Keratinocyte (primary cell): ENCODE measurements at regions not wholly inside any gene's neighbourhood (a gene's known extent, or its start where the extent isn't known, plus 50 kb on each side); places are given as distances from the start of the nearest gene placed in this dataset.

Experiments
- DNase-seq: peaks from one replicate; pipeline ENCODE4 v3.0.0-alpha.2; 2011; ENCODE audit warnings: low read depth, missing footprints, low spot score
- FAIRE-seq: peaks from 2 replicates; lab custom pipeline; 2011; peaks lifted over from hg19 to GRCh38; lab: Jason Lieb, UNC
- H2AFZ ChIP-seq: 2 replicates; pipeline ENCODE4 v1.6.0; 2012; ENCODE audit warnings: low read length, control low read depth, inconsistent platforms; ENCODE audit not compliant: control insufficient read depth
- H3K27ac ChIP-seq: 2 replicates; pipeline ENCODE4 v1.5.1; 2011; ENCODE audit warnings: low read length; ENCODE audit not compliant: control insufficient read depth, insufficient read depth
- H3K27me3 ChIP-seq: 3 replicates; pipeline ENCODE4 v1.6.0; 2011; ENCODE audit warnings: low read length; ENCODE audit not compliant: control insufficient read depth, insufficient read depth; ENCODE audit errors: extremely low read depth
- H3K36me3 ChIP-seq, 2 experiments: 2 replicates in 1 of 2; 3 replicates in 1 of 2; pipeline ENCODE4 v1.5.1; 2011; ENCODE audit warnings: low read length in 2 of 2, mild to moderate bottlenecking in 1 of 2; ENCODE audit not compliant: control insufficient read depth in 2 of 2, insufficient read depth in 2 of 2; ENCODE audit errors: extremely low read depth in 1 of 2
- H3K4me1 ChIP-seq: 3 replicates; pipeline ENCODE4 v1.5.1; 2011; ENCODE audit warnings: low read length; ENCODE audit not compliant: control insufficient read depth, insufficient read depth; ENCODE audit errors: extremely low read depth
- H3K4me2 ChIP-seq: 3 replicates; pipeline ENCODE4 v1.6.0; 2011; ENCODE audit warnings: low read depth, low read length; ENCODE audit not compliant: control insufficient read depth, insufficient read depth; ENCODE audit errors: extremely low read depth
- H3K4me3 ChIP-seq, 3 experiments: fragments of 200-600 bp in 1 of 3; sonication (generic) in 1 of 3; 2 replicates in 2 of 3; 3 replicates in 1 of 3; pipeline ENCODE4 v1.5.1; 2011 to 2016; ENCODE audit warnings: low read length in 3 of 3, mild to moderate bottlenecking in 3 of 3, control low read depth in 2 of 3, inconsistent platforms in 1 of 3, low read depth in 1 of 3, mixed read lengths in 1 of 3, mixed run types in 1 of 3, moderate library complexity in 1 of 3; ENCODE audit not compliant: control insufficient read depth in 2 of 3, insufficient read depth in 2 of 3; ENCODE audit errors: extremely low read depth in 1 of 3
- H3K79me2 ChIP-seq: 2 replicates; pipeline ENCODE4 v1.6.0; 2012; ENCODE audit warnings: low read length; ENCODE audit not compliant: control insufficient read depth, insufficient read depth
- H3K9ac ChIP-seq: 3 replicates; pipeline ENCODE4 v1.6.0; 2011; ENCODE audit warnings: low read length; ENCODE audit not compliant: control insufficient read depth, insufficient read depth; ENCODE audit errors: extremely low read depth
- H3K9me1 ChIP-seq: 3 replicates; pipeline ENCODE4 v1.6.0; 2011; ENCODE audit warnings: low read length; ENCODE audit not compliant: control insufficient read depth, insufficient read depth; ENCODE audit errors: extremely low read depth
- H3K9me3 ChIP-seq: 2 replicates; pipeline ENCODE4 v1.5.1; 2012; ENCODE audit warnings: low read depth, low read length; ENCODE audit not compliant: control insufficient read depth
- H4K20me1 ChIP-seq: 3 replicates; pipeline ENCODE4 v1.6.0; 2011; ENCODE audit warnings: low read length; ENCODE audit not compliant: control insufficient read depth, insufficient read depth; ENCODE audit errors: extremely low read depth
- EZH2 ChIP-seq: IDR thresholded peaks from one replicate; pipeline ENCODE4 v1.6.1; 2012; ENCODE audit warnings: inconsistent platforms, mild to moderate bottlenecking, low read length, moderate library complexity
- dilution Hi-C: fragments of 300-500 bp; cut with MboI; formaldehyde crosslinking; loops from one replicate; pipeline ENCODE4 v1.7.0; 2020; ENCODE audit warnings: low sequenced_read_pairs; ENCODE audit not compliant: extremely low pct_ligation_motif_present
- TF ChIP-seq, protein P1 (sequence below), 3 experiments: IDR thresholded peaks in 1 of 3; conservative IDR thresholded peaks in 1 of 3; optimal IDR thresholded peaks in 1 of 3; 2 replicates in 2 of 3; 3 replicates in 1 of 3; pipeline versions ENCODE3 to v1.5.1; 2011; ENCODE audit warnings: low read length in 3 of 3, mild to moderate bottlenecking in 3 of 3, moderate library complexity in 2 of 3, control low read depth in 1 of 3, inconsistent platforms in 1 of 3; ENCODE audit not compliant: insufficient read depth in 2 of 3; ENCODE audit errors: extremely low read depth in 1 of 3

DNA sequence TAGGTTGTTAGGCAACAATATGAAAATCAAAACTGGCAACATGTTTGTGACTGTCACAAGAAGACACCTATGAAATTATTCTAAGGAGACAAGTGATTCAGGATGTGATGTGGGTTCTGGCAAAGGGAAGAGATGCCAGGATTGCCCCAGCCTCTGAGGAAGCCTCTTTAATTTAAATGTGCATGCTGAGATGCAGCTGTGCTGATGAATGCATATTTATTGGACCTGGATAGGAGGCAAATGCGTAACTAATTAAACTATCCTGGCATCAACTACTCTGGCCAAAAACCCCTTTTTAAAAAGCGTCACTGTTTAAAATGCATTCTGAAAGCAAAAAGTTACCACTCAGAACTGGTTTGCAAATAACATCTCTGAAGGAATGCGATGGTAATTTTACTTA lies 176.5 kb upstream of the DPH6 start:
- H3K4me2 ChIP-seq = no peak overlapping the region
- H3K9ac ChIP-seq = no peak overlapping the region
- no peak overlapping the region for H2AFZ ChIP-seq
- TF ChIP-seq, protein P1, sequence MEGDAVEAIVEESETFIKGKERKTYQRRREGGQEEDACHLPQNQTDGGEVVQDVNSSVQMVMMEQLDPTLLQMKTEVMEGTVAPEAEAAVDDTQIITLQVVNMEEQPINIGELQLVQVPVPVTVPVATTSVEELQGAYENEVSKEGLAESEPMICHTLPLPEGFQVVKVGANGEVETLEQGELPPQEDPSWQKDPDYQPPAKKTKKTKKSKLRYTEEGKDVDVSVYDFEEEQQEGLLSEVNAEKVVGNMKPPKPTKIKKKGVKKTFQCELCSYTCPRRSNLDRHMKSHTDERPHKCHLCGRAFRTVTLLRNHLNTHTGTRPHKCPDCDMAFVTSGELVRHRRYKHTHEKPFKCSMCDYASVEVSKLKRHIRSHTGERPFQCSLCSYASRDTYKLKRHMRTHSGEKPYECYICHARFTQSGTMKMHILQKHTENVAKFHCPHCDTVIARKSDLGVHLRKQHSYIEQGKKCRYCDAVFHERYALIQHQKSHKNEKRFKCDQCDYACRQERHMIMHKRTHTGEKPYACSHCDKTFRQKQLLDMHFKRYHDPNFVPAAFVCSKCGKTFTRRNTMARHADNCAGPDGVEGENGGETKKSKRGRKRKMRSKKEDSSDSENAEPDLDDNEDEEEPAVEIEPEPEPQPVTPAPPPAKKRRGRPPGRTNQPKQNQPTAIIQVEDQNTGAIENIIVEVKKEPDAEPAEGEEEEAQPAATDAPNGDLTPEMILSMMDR (optimal IDR thresholded peaks at IDR 0.05 in 1 of 3, IDR thresholded peaks at IDR 0.05 in 1 of 3, conservative IDR thresholded peaks at IDR 0.05 in 1 of 3; ENCODE audit: extremely low read depth in 1 of 3, insufficient read depth in 2 of 3, low read length in 3 of 3) = no peak
- TF ChIP-seq EZH2 = no peak
- H3K9me1 ChIP-seq = no peaks in the 10 kb centered on the region
- H3K4me1 ChIP-seq = peaks cover 8% of the 10 kb centered on the region
- no peak overlapping the region for H3K4me3 ChIP-seq
- H3K27ac ChIP-seq = no peak overlapping the region
- DNase-seq = no peak
- H3K79me2 ChIP-seq = no peaks in the 10 kb centered on the region
- FAIRE-seq = peak; percentile 26
- dilution Hi-C loops = no loop called here
- no peaks in the 10 kb centered on the region for H3K9me3 ChIP-seq
- H4K20me1 ChIP-seq = no peaks in the 10 kb centered on the region
- H3K27me3 ChIP-seq = no peaks in the 10 kb centered on the region
- no peaks in the 10 kb centered on the region for H3K36me3 ChIP-seq

- no peak overlapping the region for H3K27ac ChIP-seq
- H3K9me1 ChIP-seq = no peaks in the 10 kb centered on the region
- dilution Hi-C loops = no loop called here
- no peaks in the 10 kb centered on the region for H3K36me3 ChIP-seq
- H3K27me3 ChIP-seq = no peaks in the 10 kb centered on the region
- H3K4me1 ChIP-seq = peaks cover 8% of the 10 kb centered on the region
- no peak overlapping the region for H3K9ac ChIP-seq
- H3K79me2 ChIP-seq = no peaks in the 10 kb centered on the region
- no peaks in the 10 kb centered on the region for H3K9me3 ChIP-seq
- no peaks in the 10 kb centered on the region for H4K20me1 ChIP-seq
- DNase-seq (no peak), FAIRE-seq (no peak)
- TF ChIP-seq EZH2 = no peak
- TF ChIP-seq, protein P1 (optimal IDR thresholded peaks at IDR 0.05 in 1 of 3, IDR thresholded peaks at IDR 0.05 in 1 of 3, conservative IDR thresholded peaks at IDR 0.05 in 1 of 3; ENCODE audit: extremely low read depth in 1 of 3, insufficient read depth in 2 of 3, low read length in 3 of 3) = no peak
- no peak overlapping the region for H2AFZ ChIP-seq
- H3K4me3 ChIP-seq = no peak overlapping the region
- no peak overlapping the region for H3K4me2 ChIP-seq
Measured at GRCh38 chr15:35723120-35723847, 177.3 kb upstream of the DPH6 start.
